Central memory CD4-positive, alpha-beta T cell (primary cell): ENCODE measurements at regions not wholly inside any gene's neighbourhood (a gene's known extent, or its start where the extent isn't known, plus 50 kb on each side); places are given as distances from the start of the nearest gene placed in this dataset.

Experiments used
- DNase-seq: peaks from one replicate; pipeline ENCODE4 v3.0.0; 2022

- DNase-seq = no peak
These were observed 1261.9 kb upstream of the CITED2 start for GRCh38 chr6:140636271-140636907.

GRCh38 chr6:140627002-140627401, 1252.6 kb upstream of the CITED2 start:
- no peak for DNase-seq

DNA sequence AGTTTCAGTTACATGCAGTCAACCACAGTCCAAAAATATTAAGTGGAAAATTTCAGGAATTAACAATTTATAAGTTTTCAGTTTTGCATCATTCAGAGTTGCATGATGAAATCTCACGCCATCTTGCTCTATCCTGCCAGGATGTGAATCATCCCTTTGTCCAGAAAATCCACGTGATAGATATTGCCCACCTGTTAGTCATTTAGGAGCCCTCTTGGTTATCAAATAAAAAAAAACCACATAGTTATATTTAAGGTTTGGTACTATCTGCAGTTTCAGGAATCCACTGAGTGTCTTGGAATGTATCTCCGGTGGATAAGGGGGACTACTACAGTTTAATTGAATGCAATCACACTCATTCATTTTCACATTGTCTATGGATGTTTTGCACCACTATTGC, 1249.0 kb upstream of the CITED2 start:
- DNase-seq = no peak

GRCh38 chr6:140620496-140620895, 1246.0 kb upstream of the CITED2 start:
- no peak for DNase-seq

GRCh38 chr6:140609956-140610355, 1235.5 kb upstream of the CITED2 start:
- DNase-seq = no peak

GRCh38 chr6:140609321-140609720, 1234.9 kb upstream of the CITED2 start:
- no peak for DNase-seq

GRCh38 chr6:140604786-140605185, 1230.3 kb upstream of the CITED2 start:
- DNase-seq = no peak

- DNase-seq = no peak
These were observed 1228.2 kb upstream of the CITED2 start for GRCh38 chr6:140602431-140603248.

GRCh38 chr6:140601021-140601808, 1226.8 kb upstream of the CITED2 start:
- DNase-seq = no peak

DNA sequence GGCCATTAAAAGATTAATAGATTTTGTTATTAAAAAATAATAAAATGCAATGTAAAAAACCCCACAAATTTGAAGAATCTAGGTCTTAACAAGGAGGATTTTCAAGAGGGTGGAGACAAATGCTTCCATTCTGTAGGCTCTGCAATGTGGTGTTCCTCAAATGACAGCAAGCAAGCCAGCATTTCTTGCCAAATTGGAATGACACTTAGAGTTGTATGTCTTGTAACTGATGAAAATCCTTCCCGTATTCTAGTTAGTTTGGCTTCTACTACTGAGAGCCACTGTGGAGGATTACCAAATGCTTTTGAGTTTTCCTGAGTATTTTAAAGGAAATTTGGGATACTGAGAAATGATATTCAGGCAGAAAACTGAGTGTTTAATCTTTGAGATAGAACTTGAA, 1225.5 kb upstream of the CITED2 start:
- no peak for DNase-seq

DNA sequence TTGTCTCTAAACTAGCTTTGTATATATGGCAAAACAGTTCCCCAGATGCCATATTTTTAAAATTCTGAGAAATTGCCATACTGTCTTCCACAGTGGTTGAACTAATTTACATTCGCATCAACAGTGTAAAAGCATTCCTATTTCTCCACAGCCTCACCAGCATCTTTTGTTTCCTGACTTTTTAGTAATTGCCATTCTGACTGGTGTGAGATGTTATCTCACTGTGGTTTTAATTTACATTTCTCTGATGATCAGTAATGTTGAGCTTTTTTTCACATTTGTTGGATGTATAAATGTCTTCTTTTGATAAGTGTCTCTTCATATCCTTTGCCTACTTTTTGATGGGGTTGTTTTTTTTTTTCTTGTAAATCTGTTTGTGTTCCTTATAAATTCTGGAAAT, 1222.7 kb upstream of the CITED2 start:
- DNase-seq = no peak

- DNase-seq = no peak
These were observed 1220.3 kb upstream of the CITED2 start for GRCh38 chr6:140594806-140595128.

- no peak for DNase-seq
These were observed 1218.4 kb upstream of the CITED2 start for GRCh38 chr6:140592877-140593276.

- DNase-seq = no peak
These were observed 1216.2 kb upstream of the CITED2 start for GRCh38 chr6:140590641-140591040.

DNA sequence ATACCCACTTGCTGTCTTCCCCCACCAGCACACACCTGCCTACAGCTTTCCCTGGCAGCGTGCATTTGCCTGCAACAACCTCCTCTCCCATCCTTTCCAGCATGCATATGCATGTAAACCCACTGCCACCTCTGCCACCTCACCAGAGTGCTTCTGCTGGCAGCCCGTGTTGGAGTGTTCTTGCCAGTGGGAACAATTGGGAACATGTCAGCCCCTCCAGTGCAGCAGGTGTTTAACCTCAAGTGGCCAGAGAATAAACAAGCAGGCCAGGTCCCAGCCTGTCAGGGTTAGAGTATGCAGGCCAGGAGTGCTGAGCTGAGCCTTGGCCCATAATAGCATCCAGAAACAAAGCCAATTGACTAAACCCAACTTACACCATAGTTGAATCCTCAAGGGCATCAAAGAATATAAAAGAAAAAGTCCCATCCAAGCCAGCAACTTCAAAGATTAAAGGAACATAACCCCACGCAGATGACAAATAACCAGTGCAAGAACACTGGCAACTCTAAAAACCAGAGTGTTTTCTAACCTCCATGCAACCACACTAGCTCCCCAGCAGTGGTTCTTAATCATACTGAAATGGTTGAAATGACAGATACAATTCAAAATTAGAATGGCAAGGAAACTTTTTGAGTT, 1212.1 kb upstream of the CITED2 start:
- DNase-seq = no peak

DNA sequence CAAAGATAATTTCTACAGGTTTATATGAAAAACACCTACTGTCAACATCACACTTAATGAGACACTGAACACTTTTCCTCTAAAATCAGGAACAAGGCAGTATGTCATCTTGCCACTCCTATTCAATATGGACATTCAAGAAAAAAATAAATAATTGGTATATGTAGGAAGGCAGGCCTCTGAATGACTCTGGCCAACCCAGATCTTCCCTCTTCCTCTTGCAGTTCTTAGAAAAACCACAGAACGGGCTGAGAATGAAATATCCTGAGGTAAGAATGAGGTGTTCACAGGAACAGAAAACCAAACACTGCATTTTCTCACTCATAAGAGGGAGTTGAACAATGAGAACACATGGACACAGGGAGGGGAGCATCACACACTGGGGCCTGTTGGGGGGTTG, 1207.2 kb upstream of the CITED2 start:
- no peak for DNase-seq

DNA sequence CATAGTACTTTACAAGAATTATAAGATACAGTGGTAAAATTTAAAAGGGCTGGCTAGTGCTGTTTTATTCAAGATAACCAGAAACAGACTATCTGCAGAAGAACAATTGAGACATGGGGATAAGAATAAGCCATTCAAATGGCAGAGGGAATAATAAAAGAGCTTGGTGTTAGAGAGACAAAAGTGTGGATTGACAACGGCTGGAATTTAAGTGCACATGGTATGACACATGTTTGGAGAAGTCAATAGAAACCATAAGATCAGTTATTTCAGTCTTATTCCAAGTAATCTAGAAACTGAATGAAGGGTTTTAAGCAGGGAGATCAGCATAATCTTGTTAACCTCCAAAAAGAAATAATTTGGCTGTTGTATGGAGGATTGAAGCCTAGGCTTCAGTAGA, 1205.5 kb upstream of the CITED2 start:
- no peak for DNase-seq

DNA sequence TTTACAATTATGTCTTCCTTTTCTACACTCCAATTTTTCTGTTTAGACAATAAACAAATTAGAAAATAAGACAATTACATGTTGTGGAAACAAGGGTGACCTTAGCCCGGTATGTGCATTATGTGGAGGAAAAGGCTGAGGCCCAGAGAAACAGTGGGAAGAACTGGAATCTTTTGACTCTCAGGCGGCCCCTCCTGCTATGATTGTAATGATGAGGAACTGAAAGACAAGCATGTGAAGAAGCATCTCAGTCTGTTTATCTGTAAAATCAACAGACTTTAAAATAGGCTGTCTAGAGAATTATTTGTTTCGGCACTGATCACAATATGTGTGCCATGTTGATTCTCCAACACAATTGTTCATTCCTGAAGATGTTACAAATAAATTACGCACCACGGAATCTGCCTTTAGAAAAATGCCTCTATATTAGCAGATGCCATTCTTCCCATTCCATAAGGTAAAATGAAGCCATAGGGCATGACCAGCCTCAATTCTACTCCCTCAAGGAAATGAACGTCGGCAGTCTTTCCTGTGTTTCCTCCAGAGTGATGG, 1201.6 kb upstream of the CITED2 start:
- DNase-seq = no peak

- no peak for DNase-seq
These were observed 1198.4 kb upstream of the CITED2 start for GRCh38 chr6:140572867-140573266.

- no peak for DNase-seq
These were observed 1197.7 kb upstream of the CITED2 start for GRCh38 chr6:140572129-140572528.

- no peak for DNase-seq
These were observed 1196.7 kb upstream of the CITED2 start for GRCh38 chr6:140571145-140571544.

GRCh38 chr6:140567466-140567865, 1193.0 kb upstream of the CITED2 start:
- DNase-seq = no peak

DNA sequence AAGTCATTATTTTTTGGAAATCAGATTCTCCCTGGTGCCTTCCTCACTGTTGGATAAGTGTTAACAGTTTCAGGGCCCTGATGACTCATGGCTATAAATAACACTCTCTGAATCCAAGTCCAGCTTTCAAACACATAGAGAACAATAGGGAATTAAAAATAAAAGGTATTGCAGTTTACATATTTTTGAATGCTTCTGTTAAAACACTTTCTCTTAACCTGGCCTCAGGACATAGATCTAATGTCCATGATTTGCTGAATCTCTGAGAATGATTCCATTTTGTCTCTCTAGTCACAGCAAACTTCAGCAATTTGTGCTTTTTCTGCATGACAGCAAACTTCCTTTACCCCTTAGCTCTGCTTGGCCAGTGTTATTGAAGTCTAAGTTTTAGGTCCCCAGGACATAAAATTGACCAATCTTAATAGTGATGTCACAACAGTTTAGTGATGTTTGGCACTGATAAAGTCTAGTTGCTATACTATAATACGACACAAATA, 1192.4 kb upstream of the CITED2 start:
- no peak for DNase-seq
